Dermis blood vessel endothelial cell (primary cell): ENCODE measurements at regions not wholly inside any gene's neighbourhood (a gene's known extent, or its start where the extent isn't known, plus 50 kb on each side); places are given as distances from the start of the nearest gene placed in this dataset.
"Not testable (repeated sequence)": the region's sequence is repeated elsewhere in the genome, so short reads cannot be mapped to it uniquely, and the experiment has no call there.

Experiments
- DNase-seq: peaks from one replicate; pipeline ENCODE4 v3.0.0; 2010

- DNase-seq, result no peak
Measured at GRCh38 chr20:51185861-51186260, 163.0 kb upstream of the KCNG1 start.

- DNase-seq, result no peak
Measured at GRCh38 chr20:51185277-51185676, 162.4 kb upstream of the KCNG1 start.

GRCh38 chr20:51184289-51184688 is 161.4 kb upstream of the KCNG1 start:
- no peak for DNase-seq

GRCh38 chr20:51183451-51183850 is 160.5 kb upstream of the KCNG1 start:
- DNase-seq, result no peak

- no peak for DNase-seq
Measured at GRCh38 chr20:51182571-51182970, 159.7 kb upstream of the KCNG1 start.

GRCh38 chr20:51178153-51178552 is 155.2 kb upstream of the KCNG1 start:
- DNase-seq, result no peak

- no peak for DNase-seq
Measured at GRCh38 chr20:51176876-51177275, 154.0 kb upstream of the KCNG1 start.

- no peak for DNase-seq
Measured at GRCh38 chr20:51176446-51176845, 153.5 kb upstream of the KCNG1 start.

- DNase-seq, result no peak
Measured at GRCh38 chr20:51175724-51176123, 152.8 kb upstream of the KCNG1 start.

GRCh38 chr20:51175156-51175555 is 152.2 kb upstream of the KCNG1 start:
- no peak for DNase-seq

- no peak for DNase-seq
Measured at GRCh38 chr20:51174536-51174935, 151.6 kb upstream of the KCNG1 start.

GRCh38 chr20:51172558-51173428 is 149.9 kb upstream of the KCNG1 start:
- DNase-seq, result no peak

GRCh38 chr20:51171141-51171540 is 148.2 kb upstream of the KCNG1 start:
- DNase-seq, result no peak

GRCh38 chr20:51169813-51170212 is 146.9 kb upstream of the KCNG1 start:
- DNase-seq, result no peak

GRCh38 chr20:51167911-51168310 is 145.0 kb upstream of the KCNG1 start:
- DNase-seq, result not testable (repeated sequence)

- DNase-seq, result no peak
Measured at GRCh38 chr20:51166489-51166888, 143.6 kb upstream of the KCNG1 start.

GRCh38 chr20:51165131-51165530 is 142.2 kb upstream of the KCNG1 start:
- DNase-seq, result no peak

- DNase-seq, result no peak
Measured at GRCh38 chr20:51164731-51165130, 141.8 kb upstream of the KCNG1 start.

- DNase-seq, result no peak
Measured at GRCh38 chr20:51163996-51164600, 141.2 kb upstream of the KCNG1 start.

- DNase-seq, result no peak
Measured at GRCh38 chr20:51162015-51162414, 139.1 kb upstream of the KCNG1 start.

- no peak for DNase-seq
Measured at GRCh38 chr20:51160821-51161220, 137.9 kb upstream of the KCNG1 start.

- DNase-seq, result no peak
Measured at GRCh38 chr20:51159981-51160380, 137.1 kb upstream of the KCNG1 start.

GRCh38 chr20:51159303-51159702 is 136.4 kb upstream of the KCNG1 start:
- no peak for DNase-seq

GRCh38 chr20:51158226-51158625 is 135.3 kb upstream of the KCNG1 start:
- no peak for DNase-seq
